ENCODE measurements at regions not wholly inside any gene's neighbourhood (a gene's known extent, or its start where the extent isn't known, plus 50 kb on each side); places are given as distances from the start of the nearest gene placed in this dataset.

- TF ChIP-seq, protein P1, sequence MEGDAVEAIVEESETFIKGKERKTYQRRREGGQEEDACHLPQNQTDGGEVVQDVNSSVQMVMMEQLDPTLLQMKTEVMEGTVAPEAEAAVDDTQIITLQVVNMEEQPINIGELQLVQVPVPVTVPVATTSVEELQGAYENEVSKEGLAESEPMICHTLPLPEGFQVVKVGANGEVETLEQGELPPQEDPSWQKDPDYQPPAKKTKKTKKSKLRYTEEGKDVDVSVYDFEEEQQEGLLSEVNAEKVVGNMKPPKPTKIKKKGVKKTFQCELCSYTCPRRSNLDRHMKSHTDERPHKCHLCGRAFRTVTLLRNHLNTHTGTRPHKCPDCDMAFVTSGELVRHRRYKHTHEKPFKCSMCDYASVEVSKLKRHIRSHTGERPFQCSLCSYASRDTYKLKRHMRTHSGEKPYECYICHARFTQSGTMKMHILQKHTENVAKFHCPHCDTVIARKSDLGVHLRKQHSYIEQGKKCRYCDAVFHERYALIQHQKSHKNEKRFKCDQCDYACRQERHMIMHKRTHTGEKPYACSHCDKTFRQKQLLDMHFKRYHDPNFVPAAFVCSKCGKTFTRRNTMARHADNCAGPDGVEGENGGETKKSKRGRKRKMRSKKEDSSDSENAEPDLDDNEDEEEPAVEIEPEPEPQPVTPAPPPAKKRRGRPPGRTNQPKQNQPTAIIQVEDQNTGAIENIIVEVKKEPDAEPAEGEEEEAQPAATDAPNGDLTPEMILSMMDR (IDR thresholded peaks at IDR 0.05) = no peak
- TF ChIP-seq POLR2AphosphoS5 (IDR thresholded peaks at IDR 0.05) (no peak), POLR2A (IDR thresholded peaks at IDR 0.05) (no peak)
These were observed 76.8 kb upstream of the CARD11 start for GRCh38 chr7:3120513-3120912.
